NCI-H510A (cell line): ENCODE measurements at regions not wholly inside any gene's neighbourhood (a gene's known extent, or its start where the extent isn't known, plus 50 kb on each side); places are given as distances from the start of the nearest gene placed in this dataset.

Source experiments
- DNase-seq: peaks from one replicate; lab custom pipeline; 2025; lab: John Stamatoyannopoulos, UW

- DNase-seq = no peak
Measured at GRCh38 chr6:3999800-4000661, 78.9 kb downstream of the FAM217A start.

GRCh38 chr6:4004249-4004648 lies 74.7 kb downstream of the FAM217A start:
- no peak for DNase-seq

DNA sequence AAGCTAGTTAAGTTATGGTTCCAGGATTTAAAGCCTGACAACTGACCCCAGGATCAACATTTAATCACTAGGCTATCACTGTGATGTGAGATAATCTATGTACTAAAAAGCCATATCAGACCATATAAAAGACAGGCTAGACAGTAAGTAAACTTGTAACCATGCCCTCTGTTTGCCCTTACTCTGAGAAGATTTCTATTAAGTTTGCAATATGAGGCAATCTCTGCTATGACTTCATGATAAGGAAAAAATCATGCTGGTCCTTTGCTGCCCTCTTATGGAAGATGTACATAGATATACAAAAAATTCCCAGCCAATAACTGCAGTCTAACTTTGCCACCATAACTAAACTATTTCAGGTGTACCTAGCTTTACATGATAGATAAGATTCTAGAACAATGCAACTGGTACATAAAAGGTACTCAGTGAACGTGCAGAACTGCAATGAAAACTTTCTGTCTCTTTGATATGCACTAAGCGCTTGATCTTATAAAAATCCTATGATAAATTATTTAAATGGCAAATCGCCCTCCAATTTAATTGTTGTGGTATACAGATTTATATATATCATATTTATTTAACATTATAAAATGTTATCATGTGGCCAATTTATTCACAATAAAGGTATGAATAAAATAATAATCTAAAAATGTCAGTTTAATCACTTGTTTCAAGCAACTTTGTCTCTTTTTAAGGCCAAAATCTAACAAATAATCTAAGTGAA lies 70.5 kb downstream of the FAM217A start:
- DNase-seq = peak; percentile 7

- no peak for DNase-seq
Measured at GRCh38 chr6:4009486-4009885, 69.5 kb downstream of the FAM217A start.

DNA sequence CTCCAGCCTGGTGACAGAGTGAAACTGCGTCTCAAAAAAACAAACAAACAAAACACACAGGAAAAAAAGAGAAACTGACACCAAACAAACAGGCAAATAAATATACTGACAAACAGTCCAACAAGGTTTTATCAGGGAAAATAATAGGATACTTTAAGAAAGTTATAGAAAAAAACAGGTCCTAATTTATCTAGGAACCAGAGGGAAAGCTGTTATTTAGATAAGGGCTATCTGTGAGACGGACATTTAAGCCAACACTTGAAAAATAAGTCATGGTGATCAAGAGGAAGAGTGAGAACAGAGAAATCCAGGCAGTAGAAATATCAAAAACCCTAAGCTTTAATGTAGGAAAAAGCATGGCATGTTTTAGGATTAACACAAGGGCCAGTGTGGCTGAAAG lies 68.9 kb downstream of the FAM217A start:
- no peak for DNase-seq

DNA sequence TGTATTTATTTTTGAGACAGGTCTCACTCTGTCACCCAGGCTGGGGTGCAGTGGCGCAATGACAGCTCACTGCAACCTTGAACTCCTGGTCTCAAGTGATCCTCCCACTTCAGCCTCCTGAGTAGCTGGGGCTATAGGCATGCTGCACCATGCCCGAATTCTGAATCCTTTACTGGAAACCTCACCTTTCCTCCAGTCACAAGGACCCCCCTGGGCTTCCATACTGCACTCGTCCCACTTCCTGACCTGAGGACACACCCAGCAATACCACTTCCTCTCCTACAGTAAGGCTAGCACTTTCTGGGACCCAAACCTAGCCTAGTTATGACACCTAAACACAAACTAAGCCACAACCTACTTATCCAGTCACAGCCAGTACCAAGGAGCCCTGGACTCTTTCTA lies 68.2 kb downstream of the FAM217A start:
- no peak for DNase-seq

DNA sequence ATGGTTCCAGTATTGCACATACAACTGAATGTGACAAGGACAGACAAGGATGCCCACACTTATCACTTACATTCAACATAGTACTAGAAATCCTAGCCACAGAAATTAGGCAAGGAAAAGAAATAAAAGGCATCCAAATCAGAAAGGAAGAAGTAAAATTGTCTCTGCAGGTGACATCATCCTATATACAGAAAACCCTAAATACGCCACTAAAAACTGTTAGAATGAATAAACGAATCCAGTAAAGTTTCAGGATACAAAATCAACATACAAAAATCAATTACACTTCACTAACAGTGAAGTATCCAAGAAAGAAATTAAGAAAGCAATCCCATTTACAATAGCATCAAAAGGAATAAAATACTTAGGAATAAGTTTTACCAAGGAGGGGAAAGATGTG lies 66.1 kb downstream of the FAM217A start:
- no peak for DNase-seq

DNA sequence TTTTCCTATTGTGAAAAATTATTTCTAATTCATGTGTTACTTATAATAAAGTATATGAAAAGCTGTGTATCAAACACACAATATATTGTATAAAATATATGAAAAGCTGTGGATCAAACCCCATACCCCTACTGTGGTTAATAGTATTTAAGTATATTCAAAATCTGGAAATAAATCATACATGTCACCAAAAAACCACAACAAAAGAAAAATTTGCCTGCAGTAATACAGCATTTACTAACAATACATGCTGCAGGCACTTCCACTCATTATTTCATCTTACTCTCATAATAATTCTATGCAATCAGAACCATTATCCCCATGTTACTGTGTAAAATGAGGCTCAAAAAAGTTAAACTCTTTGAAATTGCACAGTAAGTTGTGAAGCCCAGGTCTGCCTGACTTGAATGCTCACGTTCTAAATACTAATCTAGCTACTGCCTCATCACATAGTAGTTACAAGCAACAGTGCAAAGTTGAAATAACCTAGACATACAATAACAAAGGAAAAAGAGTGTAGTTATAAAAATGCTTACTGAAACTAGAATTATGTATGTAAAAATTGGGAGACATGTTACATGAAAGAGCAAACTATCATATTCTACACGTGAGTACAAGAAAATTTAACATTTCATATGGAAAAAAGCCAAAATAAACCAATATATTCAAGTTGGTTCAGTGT lies 61.7 kb downstream of the FAM217A start:
- no peak for DNase-seq

DNA sequence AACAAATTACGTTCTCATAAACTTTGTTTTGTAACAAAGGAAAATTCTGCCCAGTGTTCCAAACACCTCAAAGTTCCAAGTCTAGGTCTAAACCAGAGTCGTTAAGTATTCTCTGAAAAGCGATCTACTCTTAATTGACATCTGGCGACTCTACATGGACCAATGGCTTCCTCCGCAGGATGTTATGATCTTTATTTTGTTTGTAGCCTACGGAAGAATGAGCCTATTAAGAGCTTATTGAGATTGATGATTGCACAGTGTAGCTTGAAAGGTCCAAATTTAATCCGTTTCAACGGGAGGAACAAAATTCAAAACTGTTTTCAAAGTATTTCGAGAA lies 61.1 kb downstream of the FAM217A start:
- no peak for DNase-seq

- DNase-seq = peak; percentile 80
Measured at GRCh38 chr6:4018171-4018923, 60.6 kb downstream of the FAM217A start.
